Esophagus squamous epithelium (tissue), 5 donors: ENCODE measurements at regions not wholly inside any gene's neighbourhood (a gene's known extent, or its start where the extent isn't known, plus 50 kb on each side); places are given as distances from the start of the nearest gene placed in this dataset.

Experiments used
- DNase-seq: peaks from one replicate; lab custom pipeline; 2025; lab: John Stamatoyannopoulos, UW
- H3K27ac ChIP-seq, 4 donors: fragments of 200-600 bp; sonication (generic); one replicate each; pipeline ENCODE4 v1.5.1; 2016 to 2019; ENCODE audit warnings: mild to moderate bottlenecking in 1 of 4
- H3K27me3 ChIP-seq, 4 donors: fragments of 200-600 bp; sonication (generic); 1 replicate in 3 of 4; 2 replicates in 1 of 4; pipeline versions ENCODE4 v1.5.1 to v1.6.0; 2017 to 2021; ENCODE audit warnings: antibody characterized with exemption in 1 of 4
- H3K36me3 ChIP-seq, 3 donors: fragments of 200-600 bp; sonication (generic); one replicate each; pipeline ENCODE4 v1.5.1; 2016 to 2019
- H3K4me1 ChIP-seq, 3 donors: fragments of 200-600 bp; sonication (generic); one replicate each; pipeline ENCODE4 v1.5.1; 2017 to 2019
- H3K4me3 ChIP-seq, 4 donors: fragments of 200-600 bp; sonication (generic); 1 replicate in 3 of 4; 2 replicates in 1 of 4; pipeline ENCODE4 v1.5.1; 2016 to 2019; ENCODE audit warnings: mild to moderate bottlenecking in 2 of 4, moderate library complexity in 1 of 4
- H3K9me3 ChIP-seq, 3 donors: fragments of 200-600 bp; sonication (generic); one replicate each; pipeline ENCODE4 v1.5.1; 2016 to 2019
- POLR2A ChIP-seq, 4 donors: fragments of 450-650 bp; IDR thresholded peaks; one replicate each; pipeline ENCODE4 v1.6.1; 2017; ENCODE audit warnings: antibody characterized with exemption in 4 of 4, mild to moderate bottlenecking in 4 of 4, moderate library complexity in 3 of 4
- WGBS, 2 donors: methylation state at CpG; one replicate each; pipeline ENCODE4 v1.1.5; 2018; 5-methylcytosine and 5-hydroxymethylcytosine counted together
- intact Hi-C: fragments of 100-400 bp; cut with DNase I; formaldehyde crosslinking; loops from one replicate; pipeline ENCODE4 v1.15.0; 2022
- TF ChIP-seq, protein P1 (sequence below), 6 experiments: fragments of 450-650 bp in 4 of 6; fragments of 200-600 bp in 2 of 6; sonication (generic) in 2 of 6; IDR thresholded peaks; one replicate each; pipeline ENCODE4 v1.5.1; 2016 to 2019; ENCODE audit warnings: antibody characterized with exemption in 6 of 6, mild to moderate bottlenecking in 4 of 6, moderate library complexity in 4 of 6
- donor health status: DM: yes; HTN: yes; CAD: no.

DNA sequence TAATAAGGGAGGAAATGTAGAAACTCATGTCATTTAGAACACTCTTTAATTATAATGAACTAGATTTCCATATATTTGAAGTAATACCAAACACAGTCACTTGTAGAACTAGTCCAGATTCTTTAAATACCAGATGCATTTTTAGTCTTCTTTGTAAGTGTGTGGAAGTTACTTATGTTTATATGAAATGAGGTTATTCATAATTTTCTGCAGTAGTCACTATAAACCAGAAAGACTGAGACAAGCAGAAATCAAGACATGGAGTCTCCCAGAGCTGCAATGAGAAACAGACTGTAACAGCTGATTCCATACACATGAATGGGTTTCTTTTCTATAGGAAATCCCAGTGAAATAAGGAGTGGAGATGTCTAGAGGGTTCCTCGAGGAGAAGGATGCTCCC lies 216.6 kb upstream of the ZP4 start:
- H3K36me3 ChIP-seq = no peaks in the 10 kb centered on the region
- no peaks in the 10 kb centered on the region for H3K4me1 ChIP-seq
- H3K27me3 ChIP-seq = no peaks in the 10 kb centered on the region
- no peaks in the 10 kb centered on the region for H3K9me3 ChIP-seq
- H3K27ac ChIP-seq = no peak overlapping the region
- H3K4me3 ChIP-seq = no peak overlapping the region
- 50 to 62% methylated on average over 1 of the region's 1 CpG for WGBS, 2 donors
- intact Hi-C loops = no loop called here
- TF ChIP-seq POLR2A (IDR thresholded peaks at IDR 0.05) = no peak
- TF ChIP-seq, protein P1, sequence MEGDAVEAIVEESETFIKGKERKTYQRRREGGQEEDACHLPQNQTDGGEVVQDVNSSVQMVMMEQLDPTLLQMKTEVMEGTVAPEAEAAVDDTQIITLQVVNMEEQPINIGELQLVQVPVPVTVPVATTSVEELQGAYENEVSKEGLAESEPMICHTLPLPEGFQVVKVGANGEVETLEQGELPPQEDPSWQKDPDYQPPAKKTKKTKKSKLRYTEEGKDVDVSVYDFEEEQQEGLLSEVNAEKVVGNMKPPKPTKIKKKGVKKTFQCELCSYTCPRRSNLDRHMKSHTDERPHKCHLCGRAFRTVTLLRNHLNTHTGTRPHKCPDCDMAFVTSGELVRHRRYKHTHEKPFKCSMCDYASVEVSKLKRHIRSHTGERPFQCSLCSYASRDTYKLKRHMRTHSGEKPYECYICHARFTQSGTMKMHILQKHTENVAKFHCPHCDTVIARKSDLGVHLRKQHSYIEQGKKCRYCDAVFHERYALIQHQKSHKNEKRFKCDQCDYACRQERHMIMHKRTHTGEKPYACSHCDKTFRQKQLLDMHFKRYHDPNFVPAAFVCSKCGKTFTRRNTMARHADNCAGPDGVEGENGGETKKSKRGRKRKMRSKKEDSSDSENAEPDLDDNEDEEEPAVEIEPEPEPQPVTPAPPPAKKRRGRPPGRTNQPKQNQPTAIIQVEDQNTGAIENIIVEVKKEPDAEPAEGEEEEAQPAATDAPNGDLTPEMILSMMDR (IDR thresholded peaks at IDR 0.05) = no peak
- DNase-seq = no peak

- DNase-seq = no peak
- Histone ChIP-seq H3K27me3 (no peaks in the 10 kb centered on the region), H3K4me3 (no peak overlapping the region), H3K4me1 (no peaks in the 10 kb centered on the region), H3K9me3 (no peaks in the 10 kb centered on the region), H3K27ac (no peak overlapping the region), H3K36me3 (no peaks in the 10 kb centered on the region)
- intact Hi-C loops = no loop called here
- TF ChIP-seq, protein P1 (IDR thresholded peaks at IDR 0.05) = no peak
- TF ChIP-seq POLR2A (IDR thresholded peaks at IDR 0.05) = no peak
- 0 to 50% methylated on average over 1 to 2 of the region's 2 CpGs for WGBS, 2 donors
These were observed 214.0 kb upstream of the ZP4 start for GRCh38 chr1:238104752-238105151.

DNA sequence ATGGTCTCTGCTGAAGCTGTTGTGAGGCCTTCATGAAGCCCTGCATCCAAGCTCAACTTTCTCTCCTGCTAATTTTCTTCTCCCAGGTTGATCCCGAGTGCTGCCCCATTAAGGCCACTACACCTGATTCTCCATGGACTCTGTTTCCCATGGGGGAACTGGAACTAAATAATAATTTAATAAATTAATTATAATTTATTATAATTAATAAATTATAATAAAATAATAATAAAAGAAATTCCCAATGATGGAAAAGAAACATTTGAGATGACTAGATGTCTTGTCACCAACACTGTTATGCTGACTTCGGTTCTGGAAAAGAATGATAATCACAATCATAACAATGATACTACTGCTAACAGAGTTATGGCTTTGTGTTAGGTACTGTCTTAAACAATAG lies 211.2 kb upstream of the ZP4 start:
- 90 to 93% methylated on average over 2 of the region's 2 CpGs for WGBS, 2 donors
- intact Hi-C loops = no loop called here
- no peaks in the 10 kb centered on the region for H3K27me3 ChIP-seq
- TF ChIP-seq POLR2A (IDR thresholded peaks at IDR 0.05) = no peak
- TF ChIP-seq, protein P1 (IDR thresholded peaks at IDR 0.05) = no peak
- DNase-seq = no peak
- H3K36me3 ChIP-seq = no peaks in the 10 kb centered on the region
- H3K9me3 ChIP-seq = no peaks in the 10 kb centered on the region
- no peak overlapping the region for H3K4me3 ChIP-seq
- H3K27ac ChIP-seq = no peak overlapping the region
- no peaks in the 10 kb centered on the region for H3K4me1 ChIP-seq

DNA sequence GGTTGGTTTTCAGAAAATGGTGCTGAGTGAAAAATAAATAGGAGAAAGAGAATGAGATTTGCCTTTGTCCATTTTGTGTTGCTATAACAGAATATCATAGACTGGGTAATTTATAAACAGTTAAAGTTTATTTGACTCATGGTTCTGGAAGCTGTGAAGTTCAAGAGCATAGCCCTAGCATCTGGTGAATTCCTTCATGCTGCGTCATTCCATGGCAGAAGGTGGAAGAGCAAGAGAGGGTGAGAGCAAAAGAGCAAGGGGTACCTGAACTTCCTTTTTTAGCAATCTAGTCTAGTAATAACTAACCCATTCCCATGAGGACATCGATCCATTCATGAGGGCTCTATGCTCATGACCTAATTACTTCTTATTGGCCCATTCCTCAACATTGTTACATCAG lies 209.1 kb upstream of the ZP4 start:
- DNase-seq = no peak
- 90 to 94% methylated on average over 2 of the region's 2 CpGs for WGBS, 2 donors
- TF ChIP-seq, protein P1 (IDR thresholded peaks at IDR 0.05) = no peak
- TF ChIP-seq POLR2A (IDR thresholded peaks at IDR 0.05) = no peak

DNA sequence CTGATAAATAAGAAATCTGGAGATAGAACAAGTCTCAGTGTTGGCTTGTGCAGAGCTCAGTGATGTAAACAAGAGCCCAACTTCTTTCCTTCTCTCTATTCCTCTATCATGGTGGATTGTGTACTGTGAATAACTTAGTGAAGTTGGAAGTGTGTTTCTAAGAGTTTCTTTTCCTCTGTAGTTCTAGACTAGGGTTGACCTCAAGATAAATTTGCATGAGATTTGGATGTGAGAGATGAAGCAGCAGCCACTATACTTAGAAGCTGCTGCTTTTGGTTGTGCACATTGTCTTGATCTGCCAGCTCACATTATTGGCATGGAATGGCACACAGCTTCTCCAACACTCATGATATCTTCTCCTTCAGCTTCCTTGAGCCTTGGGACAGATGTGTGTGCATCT lies 198.9 kb upstream of the ZP4 start:
- TF ChIP-seq, protein P1 (IDR thresholded peaks at IDR 0.05) = no peak
- no peak for TF ChIP-seq POLR2A (IDR thresholded peaks at IDR 0.05)
- intact Hi-C loops = no loop called here
- no peak overlapping the region for H3K4me3 ChIP-seq

More for the DNA sequence above, 209.1 kb upstream of the ZP4 start:
- H3K27ac ChIP-seq = no peak overlapping the region
- H3K36me3 ChIP-seq = no peaks in the 10 kb centered on the region
- H3K4me3 ChIP-seq = no peak overlapping the region
- intact Hi-C loops = no loop called here
- no peaks in the 10 kb centered on the region for H3K27me3 ChIP-seq
- no peaks in the 10 kb centered on the region for H3K4me1 ChIP-seq
- H3K9me3 ChIP-seq = no peaks in the 10 kb centered on the region

More for the DNA sequence above, 198.9 kb upstream of the ZP4 start:
- Histone ChIP-seq H3K36me3 (no peaks in the 10 kb centered on the region), H3K4me1 (no peaks in the 10 kb centered on the region), H3K9me3 (no peaks in the 10 kb centered on the region), H3K27ac (no peak overlapping the region), H3K27me3 (no peaks in the 10 kb centered on the region)
- no peak for DNase-seq
